Activated CD4-positive, CD25-positive, alpha-beta regulatory T cell treated with anti-CD3 and anti-CD28 coated beads, Interleukin-2, amount 50 U/mL, for 16 hours (primary cell): ENCODE measurements at regions not wholly inside any gene's neighbourhood (a gene's known extent, or its start where the extent isn't known, plus 50 kb on each side); places are given as distances from the start of the nearest gene placed in this dataset.
"Not testable (repeated sequence)": the region's sequence is repeated elsewhere in the genome, so short reads cannot be mapped to it uniquely, and the experiment has no call there.

Source experiments
- DNase-seq: peaks from one replicate; pipeline ENCODE4 v3.0.0-alpha.2; 2020; ENCODE audit warnings: low read depth, low spot score

- DNase-seq: no peak
Observed at GRCh38 chr12:93978553-93978952, 169.8 kb upstream of the PLXNC1 start.

DNA sequence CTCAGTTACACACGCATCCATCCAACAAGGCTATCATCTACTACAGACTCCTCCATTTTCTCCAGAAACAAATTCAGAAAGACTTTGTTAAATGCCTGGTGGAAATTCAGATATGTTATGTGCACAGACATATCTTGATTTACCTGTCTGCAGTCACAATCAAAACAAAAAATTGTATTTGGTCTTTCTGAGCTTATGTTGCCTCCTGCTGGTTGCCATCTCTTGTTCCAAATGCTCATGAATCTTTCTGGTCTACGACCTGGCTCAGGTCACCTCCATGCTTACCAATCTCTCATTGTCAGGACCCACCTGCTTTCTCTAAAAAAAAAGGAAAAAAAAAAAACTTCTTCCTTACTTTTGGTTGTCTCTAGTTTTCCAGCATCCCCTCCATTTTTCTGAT, 169.2 kb upstream of the PLXNC1 start:
- DNase-seq: no peak

DNA sequence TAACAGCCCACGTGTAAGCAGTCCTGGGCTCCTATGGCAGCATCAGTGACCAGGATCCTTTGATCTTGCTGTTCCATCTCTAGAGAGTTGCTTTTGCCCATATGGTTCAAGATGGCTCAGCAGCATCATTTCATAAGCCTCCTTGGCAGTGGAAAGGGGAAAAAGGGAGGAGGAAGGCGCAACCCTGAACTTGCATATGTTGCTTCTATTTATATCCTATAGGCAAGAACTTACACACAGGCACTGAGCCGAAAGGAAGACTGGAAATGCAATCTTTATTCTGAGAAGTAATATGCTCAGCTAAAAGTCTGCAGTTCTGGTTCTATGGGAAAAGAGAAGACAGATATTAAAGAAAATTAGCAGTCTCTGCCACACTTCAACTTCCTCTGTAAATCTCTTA, 167.7 kb upstream of the PLXNC1 start:
- DNase-seq: no peak

DNA sequence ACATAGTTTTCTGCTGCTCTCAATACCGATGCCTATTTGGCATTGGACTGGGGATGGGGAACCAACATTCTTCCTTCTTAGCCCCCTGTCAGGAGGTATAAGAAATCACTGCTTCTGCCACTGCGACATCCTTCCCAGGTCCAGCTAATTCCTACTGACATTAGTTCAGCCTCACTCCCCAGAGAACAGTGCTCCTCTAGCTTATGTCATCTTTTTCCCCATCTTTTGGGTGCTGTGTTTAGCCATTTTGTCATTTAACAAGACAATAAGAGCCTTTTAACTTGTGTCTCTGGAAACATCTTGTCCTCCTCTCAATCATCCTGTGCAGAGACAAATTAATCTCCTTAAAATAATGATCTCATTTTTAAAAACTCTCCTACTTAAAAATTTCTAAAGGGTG, 167.0 kb upstream of the PLXNC1 start:
- no peak for DNase-seq

GRCh38 chr12:93982771-93983315, 165.5 kb upstream of the PLXNC1 start:
- DNase-seq: no peak

GRCh38 chr12:93984005-93984404, 164.4 kb upstream of the PLXNC1 start:
- DNase-seq: no peak

DNA sequence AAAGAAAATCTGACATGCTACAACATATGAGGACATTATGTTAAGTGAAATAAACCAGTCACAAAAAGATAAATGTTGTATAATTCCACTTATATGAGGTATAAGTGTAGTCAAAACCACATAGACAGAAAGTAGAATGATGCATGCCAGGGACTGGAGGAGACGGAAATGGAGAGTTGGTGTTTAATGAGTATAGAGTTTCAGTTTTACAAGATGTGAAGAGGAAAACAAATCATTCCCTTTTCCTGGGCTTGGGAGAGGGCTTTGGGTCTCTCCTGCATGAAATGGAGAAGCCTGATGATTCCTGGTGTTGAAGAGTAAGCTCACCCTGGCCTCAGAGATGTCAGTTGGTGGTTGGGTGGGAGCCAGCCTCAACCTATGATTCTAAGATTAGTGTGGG, 158.4 kb upstream of the PLXNC1 start:
- no peak for DNase-seq

- DNase-seq: no peak
Observed at GRCh38 chr12:93990832-93991803, 157.3 kb upstream of the PLXNC1 start.

GRCh38 chr12:93991829-93992461, 156.4 kb upstream of the PLXNC1 start:
- DNase-seq: no peak

- DNase-seq: no peak
Observed at GRCh38 chr12:93994721-93995120, 153.7 kb upstream of the PLXNC1 start.

- no peak for DNase-seq
Observed at GRCh38 chr12:93996321-93996720, 152.1 kb upstream of the PLXNC1 start.

GRCh38 chr12:94001691-94002090, 146.7 kb upstream of the PLXNC1 start:
- no peak for DNase-seq

- DNase-seq: not testable (repeated sequence)
Observed at GRCh38 chr12:94002925-94003324, 145.5 kb upstream of the PLXNC1 start.

DNA sequence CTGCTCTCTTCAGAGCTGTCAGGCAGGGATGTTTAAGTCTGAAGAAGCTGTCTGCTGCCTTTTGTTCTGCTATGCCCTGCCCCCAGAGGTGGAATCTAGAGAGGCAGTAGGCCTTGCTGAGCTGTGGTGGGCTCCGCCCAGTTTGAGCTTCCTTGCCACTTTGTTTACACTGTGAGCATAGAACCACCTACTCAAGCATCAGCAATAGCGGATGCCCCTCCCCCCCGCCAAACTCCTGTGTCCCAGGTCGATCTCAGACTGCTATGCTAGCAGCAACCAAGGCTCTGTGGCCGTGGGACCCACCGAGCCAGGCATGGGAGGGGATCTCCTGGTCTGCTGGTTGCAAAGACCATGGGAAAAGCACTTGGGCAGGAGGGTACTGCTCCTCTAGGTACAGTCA, 140.5 kb upstream of the PLXNC1 start:
- peak; percentile 16 for DNase-seq

GRCh38 chr12:94010307-94010706, 138.1 kb upstream of the PLXNC1 start:
- DNase-seq: no peak

DNA sequence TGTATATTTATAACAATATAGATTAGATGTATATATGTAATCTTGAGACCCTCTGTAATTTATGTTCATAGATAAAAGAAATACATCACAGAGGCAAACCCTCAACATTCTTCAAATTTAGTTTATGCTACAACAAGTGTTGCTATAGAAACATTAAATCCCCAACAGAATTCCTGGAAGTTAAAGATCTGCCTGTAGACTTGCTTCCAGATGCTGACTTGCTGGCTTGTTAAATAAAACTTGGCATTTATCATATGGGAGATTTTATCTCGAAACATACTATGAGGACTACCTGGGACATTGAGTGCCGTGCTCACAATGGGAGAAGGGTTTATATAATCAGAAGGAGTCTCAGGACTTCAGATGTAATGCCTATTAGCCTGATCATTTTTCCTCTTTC, 136.3 kb upstream of the PLXNC1 start:
- DNase-seq: no peak

DNA sequence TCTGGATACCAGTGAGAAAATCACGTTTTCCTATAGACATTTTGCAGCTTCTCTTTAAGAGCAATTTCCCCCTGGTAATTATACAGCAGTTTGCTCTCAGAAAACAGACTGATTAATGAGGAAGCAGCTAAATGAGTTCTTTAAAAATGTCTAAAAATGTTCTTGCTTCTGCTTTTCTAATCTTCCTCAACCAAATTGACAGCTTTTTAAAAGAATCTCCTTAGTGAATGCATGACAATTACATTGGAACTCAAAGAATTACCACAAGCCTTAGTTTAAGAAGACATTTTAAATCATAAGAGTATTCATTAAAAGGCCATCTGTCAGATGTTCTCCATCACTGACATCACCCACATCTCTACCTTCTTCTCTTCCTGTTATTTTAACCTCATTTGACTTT, 135.8 kb upstream of the PLXNC1 start:
- no peak for DNase-seq

DNA sequence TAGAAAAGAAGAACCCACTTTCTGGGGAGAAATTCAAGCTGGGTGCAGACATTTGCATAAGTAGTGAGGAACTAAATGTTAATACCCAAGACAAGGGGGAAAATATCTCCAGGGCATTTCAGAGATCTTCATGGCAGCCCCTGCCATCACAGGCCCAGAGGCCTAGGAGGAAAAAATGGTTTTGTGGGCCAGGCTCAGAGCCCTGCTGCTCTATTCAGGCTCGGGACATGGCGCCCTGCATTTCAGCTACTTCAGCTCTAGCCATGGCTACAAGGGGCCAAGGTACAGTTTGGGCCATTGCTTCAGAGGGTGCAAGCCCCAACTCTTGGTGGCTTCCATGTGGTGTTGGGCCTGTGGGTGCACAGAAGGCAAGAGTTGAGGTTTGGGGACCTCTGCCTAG, 131.1 kb upstream of the PLXNC1 start:
- not testable (repeated sequence) for DNase-seq

- no peak for DNase-seq
Observed at GRCh38 chr12:94020335-94020734, 128.0 kb upstream of the PLXNC1 start.

- DNase-seq: no peak
Observed at GRCh38 chr12:94023879-94024278, 124.5 kb upstream of the PLXNC1 start.

DNA sequence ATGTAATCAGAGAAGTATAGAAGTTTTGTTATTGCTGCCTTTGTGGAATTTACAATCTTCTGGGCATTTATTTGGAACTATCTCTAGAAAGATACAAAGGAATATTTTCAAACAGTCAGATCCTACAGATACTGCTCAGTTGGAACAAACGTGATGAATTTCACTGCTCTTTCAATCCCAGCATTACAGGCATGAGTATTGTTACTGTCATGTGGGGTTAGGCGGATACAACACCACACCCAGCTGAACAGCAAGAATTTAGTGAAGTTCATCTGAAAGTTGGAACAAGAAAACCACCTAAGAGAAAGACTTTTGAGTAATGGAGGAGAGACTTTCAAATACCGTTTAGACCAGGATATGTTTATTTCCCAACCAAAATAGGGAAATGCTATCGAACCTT, 123.3 kb upstream of the PLXNC1 start:
- no peak for DNase-seq

DNA sequence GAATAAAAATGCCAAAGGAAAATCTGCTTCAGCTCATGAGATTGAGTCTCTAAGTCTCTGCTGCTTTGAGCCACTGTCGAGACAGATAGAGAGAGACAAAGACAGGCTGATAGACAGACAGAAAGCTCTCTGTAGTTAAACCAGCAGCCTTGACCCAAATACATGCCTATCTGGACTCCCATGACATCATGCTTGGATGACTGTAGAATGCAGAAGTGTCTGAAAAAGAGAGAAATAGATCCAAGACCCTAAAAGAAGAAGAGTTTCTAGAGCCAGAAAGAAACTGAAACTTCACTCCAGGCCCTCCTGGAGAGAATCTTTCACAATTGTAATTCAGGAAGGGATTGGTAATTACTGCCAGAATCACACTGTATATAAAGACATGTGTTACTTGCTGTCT, 122.6 kb upstream of the PLXNC1 start:
- DNase-seq: no peak

DNA sequence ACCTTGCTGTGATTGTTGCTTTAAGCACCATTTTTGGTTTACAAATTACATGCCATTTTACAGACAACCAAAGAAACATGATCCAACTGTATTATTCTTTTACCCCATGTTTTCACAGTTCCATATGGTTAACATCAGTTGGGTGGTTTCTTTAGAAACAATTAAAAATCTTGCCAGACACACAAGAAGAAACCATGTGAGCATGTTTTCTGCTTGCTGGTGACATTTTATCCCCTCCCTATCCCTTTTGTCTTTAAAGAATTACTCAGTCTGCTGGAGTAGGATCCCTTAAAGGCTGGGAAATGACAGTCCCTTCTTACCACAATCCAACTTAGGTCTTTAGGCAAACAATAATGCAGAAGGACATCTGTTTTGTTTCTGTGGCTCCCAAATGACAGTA, 121.8 kb upstream of the PLXNC1 start:
- no peak for DNase-seq
